Keratinocyte (primary cell): ENCODE measurements at regions not wholly inside any gene's neighbourhood (a gene's known extent, or its start where the extent isn't known, plus 50 kb on each side); places are given as distances from the start of the nearest gene placed in this dataset.

Source experiments
- EZH2 ChIP-seq: IDR thresholded peaks from one replicate; pipeline ENCODE4 v1.6.1; 2012; ENCODE audit warnings: inconsistent platforms, mild to moderate bottlenecking, low read length, moderate library complexity
- TF ChIP-seq, protein P1 (sequence below), 3 experiments: IDR thresholded peaks in 1 of 3; conservative IDR thresholded peaks in 1 of 3; optimal IDR thresholded peaks in 1 of 3; 2 replicates in 2 of 3; 3 replicates in 1 of 3; pipeline versions ENCODE3 to v1.5.1; 2011; ENCODE audit warnings: low read length in 3 of 3, mild to moderate bottlenecking in 3 of 3, moderate library complexity in 2 of 3, control low read depth in 1 of 3, inconsistent platforms in 1 of 3; ENCODE audit not compliant: insufficient read depth in 2 of 3; ENCODE audit errors: extremely low read depth in 1 of 3

DNA sequence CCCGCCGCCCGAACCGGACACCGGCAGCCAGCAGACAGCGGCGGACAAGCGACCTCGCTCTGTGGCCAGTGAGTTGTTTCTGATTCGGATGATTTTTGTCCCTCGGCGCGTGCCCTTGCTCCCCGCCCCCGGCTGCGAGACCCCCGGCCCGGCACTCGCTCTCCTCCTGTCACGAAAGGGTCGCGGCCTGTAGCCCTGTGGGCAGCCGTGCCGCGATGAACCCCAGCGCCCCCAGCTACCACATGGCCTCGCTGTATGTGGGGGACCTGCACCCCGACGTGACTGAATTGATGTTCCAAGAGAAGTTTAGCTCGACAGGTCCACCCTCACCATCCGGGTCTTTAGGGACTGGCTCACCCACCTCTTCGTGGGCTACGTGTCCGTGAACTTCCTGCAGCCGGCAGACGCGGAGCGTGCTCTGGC is 1257.5 kb upstream of the ACVR2A start:
- TF ChIP-seq, protein P1, sequence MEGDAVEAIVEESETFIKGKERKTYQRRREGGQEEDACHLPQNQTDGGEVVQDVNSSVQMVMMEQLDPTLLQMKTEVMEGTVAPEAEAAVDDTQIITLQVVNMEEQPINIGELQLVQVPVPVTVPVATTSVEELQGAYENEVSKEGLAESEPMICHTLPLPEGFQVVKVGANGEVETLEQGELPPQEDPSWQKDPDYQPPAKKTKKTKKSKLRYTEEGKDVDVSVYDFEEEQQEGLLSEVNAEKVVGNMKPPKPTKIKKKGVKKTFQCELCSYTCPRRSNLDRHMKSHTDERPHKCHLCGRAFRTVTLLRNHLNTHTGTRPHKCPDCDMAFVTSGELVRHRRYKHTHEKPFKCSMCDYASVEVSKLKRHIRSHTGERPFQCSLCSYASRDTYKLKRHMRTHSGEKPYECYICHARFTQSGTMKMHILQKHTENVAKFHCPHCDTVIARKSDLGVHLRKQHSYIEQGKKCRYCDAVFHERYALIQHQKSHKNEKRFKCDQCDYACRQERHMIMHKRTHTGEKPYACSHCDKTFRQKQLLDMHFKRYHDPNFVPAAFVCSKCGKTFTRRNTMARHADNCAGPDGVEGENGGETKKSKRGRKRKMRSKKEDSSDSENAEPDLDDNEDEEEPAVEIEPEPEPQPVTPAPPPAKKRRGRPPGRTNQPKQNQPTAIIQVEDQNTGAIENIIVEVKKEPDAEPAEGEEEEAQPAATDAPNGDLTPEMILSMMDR (optimal IDR thresholded peaks at IDR 0.05 in 1 of 3, IDR thresholded peaks at IDR 0.05 in 1 of 3, conservative IDR thresholded peaks at IDR 0.05 in 1 of 3; ENCODE audit: extremely low read depth in 1 of 3, insufficient read depth in 2 of 3, low read length in 3 of 3): no peak
- TF ChIP-seq EZH2: no peak
